ENCODE measurements at regions not wholly inside any gene's neighbourhood (a gene's known extent, or its start where the extent isn't known, plus 50 kb on each side); places are given as distances from the start of the nearest gene placed in this dataset.

GRCh38 chr6:81682858-81683620, 69.4 kb downstream of the TENT5A start:
- H3K4me3 ChIP-seq (ENCODE audit: low read depth, low read length): no peak overlapping the region
- TF ChIP-seq, protein P1, sequence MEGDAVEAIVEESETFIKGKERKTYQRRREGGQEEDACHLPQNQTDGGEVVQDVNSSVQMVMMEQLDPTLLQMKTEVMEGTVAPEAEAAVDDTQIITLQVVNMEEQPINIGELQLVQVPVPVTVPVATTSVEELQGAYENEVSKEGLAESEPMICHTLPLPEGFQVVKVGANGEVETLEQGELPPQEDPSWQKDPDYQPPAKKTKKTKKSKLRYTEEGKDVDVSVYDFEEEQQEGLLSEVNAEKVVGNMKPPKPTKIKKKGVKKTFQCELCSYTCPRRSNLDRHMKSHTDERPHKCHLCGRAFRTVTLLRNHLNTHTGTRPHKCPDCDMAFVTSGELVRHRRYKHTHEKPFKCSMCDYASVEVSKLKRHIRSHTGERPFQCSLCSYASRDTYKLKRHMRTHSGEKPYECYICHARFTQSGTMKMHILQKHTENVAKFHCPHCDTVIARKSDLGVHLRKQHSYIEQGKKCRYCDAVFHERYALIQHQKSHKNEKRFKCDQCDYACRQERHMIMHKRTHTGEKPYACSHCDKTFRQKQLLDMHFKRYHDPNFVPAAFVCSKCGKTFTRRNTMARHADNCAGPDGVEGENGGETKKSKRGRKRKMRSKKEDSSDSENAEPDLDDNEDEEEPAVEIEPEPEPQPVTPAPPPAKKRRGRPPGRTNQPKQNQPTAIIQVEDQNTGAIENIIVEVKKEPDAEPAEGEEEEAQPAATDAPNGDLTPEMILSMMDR (IDR thresholded peaks at IDR 0.05; ENCODE audit: low read depth, low read length, missing control alignments): no peak
- in situ Hi-C loops (cut with HindIII; ENCODE audit: low sequenced_read_pairs): no loop called here
- DNase-seq (ENCODE audit: low read depth): no peak

- TF ChIP-seq, protein P1 (IDR thresholded peaks at IDR 0.05; ENCODE audit: low read depth, low read length, missing control alignments): no peak
- no peak for DNase-seq (ENCODE audit: low read depth)
- H3K4me3 ChIP-seq (ENCODE audit: low read depth, low read length): no peak overlapping the region
- in situ Hi-C loops (cut with HindIII; ENCODE audit: low sequenced_read_pairs): no loop called here
Measured at GRCh38 chr6:81682235-81682795, 70.2 kb downstream of the TENT5A start.

- no peak for DNase-seq (ENCODE audit: low read depth)
- in situ Hi-C loops (cut with HindIII; ENCODE audit: low sequenced_read_pairs): no loop called here
- no peak overlapping the region for H3K4me3 ChIP-seq (ENCODE audit: low read depth, low read length)
- TF ChIP-seq, protein P1 (IDR thresholded peaks at IDR 0.05; ENCODE audit: low read depth, low read length, missing control alignments): no peak
Measured at GRCh38 chr6:81669445-81669844, 83.0 kb downstream of the TENT5A start.

DNA sequence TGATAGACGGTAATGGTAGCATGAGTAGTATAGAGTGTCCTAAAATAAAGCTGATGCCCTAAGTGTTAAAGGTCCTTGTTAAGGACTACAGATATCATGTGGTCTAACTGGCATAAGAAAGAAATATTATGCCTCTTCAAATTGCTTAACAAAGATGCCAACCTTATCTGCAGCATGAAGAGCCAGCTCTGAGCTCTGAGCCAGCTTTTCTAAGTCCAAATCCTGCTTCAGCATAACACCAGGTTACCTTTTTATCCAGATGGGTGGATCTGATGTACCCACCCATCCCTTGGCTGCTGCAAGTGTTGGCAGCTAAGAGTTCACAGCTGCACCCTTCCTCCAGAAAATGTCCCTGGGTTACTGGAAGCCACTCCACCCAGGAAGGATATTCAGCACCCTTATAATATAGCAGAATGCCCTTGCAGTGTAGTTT, 83.8 kb downstream of the TENT5A start:
- H3K4me3 ChIP-seq (ENCODE audit: low read depth, low read length): no peak overlapping the region
- TF ChIP-seq, protein P1 (IDR thresholded peaks at IDR 0.05; ENCODE audit: low read depth, low read length, missing control alignments): no peak
- DNase-seq (ENCODE audit: low read depth): no peak
- in situ Hi-C loops (cut with HindIII; ENCODE audit: low sequenced_read_pairs): no loop called here

DNA sequence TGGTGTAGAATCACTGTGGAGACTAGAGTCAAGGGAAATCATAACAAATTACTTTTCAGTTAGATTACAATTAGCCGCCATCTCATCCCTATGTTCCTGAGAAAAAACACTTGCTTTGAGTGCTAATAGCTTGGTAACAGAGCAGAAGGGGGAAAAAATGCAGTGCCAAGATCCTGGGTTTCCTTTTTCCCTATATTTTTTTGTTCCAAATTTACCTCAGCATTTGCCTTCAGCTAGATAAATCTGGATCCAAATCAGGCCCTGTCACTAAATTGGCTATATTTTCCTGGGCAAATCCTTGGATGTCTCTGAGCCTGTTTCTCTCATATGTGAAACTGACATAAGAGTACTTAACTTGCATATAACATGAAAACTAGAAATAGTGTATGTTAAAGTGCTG, 86.0 kb downstream of the TENT5A start:
- DNase-seq (ENCODE audit: low read depth): no peak
- TF ChIP-seq, protein P1 (IDR thresholded peaks at IDR 0.05; ENCODE audit: low read depth, low read length, missing control alignments): no peak
- in situ Hi-C loops (cut with HindIII; ENCODE audit: low sequenced_read_pairs): no loop called here
- H3K4me3 ChIP-seq (ENCODE audit: low read depth, low read length): no peak overlapping the region

DNA sequence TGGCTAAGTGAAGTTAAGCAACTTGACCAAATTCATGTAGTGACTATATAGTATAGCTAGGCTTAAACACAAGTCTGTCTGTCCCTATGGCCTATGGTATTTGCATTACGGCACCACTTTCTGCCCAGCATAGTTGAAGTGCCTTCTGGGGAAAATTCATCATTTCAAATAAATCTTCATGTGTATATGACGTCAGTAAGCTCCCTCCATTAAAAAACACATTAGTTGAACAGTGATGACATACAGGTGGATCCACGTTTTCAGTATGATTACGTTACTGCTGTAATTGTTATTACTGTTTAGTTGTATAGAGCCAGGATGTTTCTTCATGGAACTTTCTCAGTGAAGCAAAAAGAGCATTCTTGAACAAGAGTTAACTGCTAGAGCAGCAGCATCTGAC, 96.2 kb downstream of the TENT5A start:
- H3K4me3 ChIP-seq (ENCODE audit: low read depth, low read length): no peak overlapping the region
- TF ChIP-seq, protein P1 (IDR thresholded peaks at IDR 0.05; ENCODE audit: low read depth, low read length, missing control alignments): no peak
- in situ Hi-C loops (cut with HindIII; ENCODE audit: low sequenced_read_pairs): no loop called here

More for the DNA sequence above, 96.2 kb downstream of the TENT5A start:
- DNase-seq (ENCODE audit: low read depth): no peak
